ENCODE measurements at regions not wholly inside any gene's neighbourhood (a gene's known extent, or its start where the extent isn't known, plus 50 kb on each side); places are given as distances from the start of the nearest gene placed in this dataset.

DNA sequence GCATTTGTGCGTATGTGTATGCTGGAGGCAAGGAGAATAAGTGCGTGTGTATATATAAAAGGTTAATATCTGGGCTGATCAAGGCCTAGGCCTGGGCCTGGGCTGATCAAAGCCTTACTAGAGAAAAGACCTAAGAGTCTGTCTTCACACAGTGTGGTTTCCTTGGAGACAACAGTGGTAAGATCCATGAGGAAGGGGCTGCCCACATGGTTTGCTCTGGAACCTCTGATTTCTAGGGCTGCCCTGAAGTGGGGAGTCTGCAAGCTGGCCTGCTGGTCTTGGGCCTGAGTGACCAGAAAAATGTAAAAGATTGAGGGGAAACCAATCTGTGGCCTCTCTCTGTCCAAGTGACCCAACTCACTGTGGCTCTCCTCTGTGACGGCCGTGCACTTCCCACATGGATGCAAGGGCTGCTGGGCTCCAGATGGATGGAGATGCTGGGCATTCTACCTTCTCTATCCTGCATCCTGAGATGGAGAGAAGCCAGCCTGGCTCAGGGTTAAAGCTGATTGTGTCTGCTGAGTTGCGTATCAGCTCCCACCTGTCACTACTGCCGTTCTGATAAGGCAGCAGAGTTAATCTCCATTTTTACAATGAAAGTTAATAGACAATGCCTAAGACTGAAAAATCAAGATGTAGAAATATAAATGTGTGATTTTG is 90.3 kb upstream of the NXT1 start:
- no peak overlapping the region for H3K4me3 ChIP-seq (replicated peaks; ENCODE audit: low read depth, low read length)
- DNase-seq (ENCODE audit: extremely low read depth, insufficient read length) = no peak
- no peaks in the 10 kb centered on the region for H3K36me3 ChIP-seq (ENCODE audit: control insufficient read depth, insufficient read depth, low read length)
- TF ChIP-seq, protein P1, sequence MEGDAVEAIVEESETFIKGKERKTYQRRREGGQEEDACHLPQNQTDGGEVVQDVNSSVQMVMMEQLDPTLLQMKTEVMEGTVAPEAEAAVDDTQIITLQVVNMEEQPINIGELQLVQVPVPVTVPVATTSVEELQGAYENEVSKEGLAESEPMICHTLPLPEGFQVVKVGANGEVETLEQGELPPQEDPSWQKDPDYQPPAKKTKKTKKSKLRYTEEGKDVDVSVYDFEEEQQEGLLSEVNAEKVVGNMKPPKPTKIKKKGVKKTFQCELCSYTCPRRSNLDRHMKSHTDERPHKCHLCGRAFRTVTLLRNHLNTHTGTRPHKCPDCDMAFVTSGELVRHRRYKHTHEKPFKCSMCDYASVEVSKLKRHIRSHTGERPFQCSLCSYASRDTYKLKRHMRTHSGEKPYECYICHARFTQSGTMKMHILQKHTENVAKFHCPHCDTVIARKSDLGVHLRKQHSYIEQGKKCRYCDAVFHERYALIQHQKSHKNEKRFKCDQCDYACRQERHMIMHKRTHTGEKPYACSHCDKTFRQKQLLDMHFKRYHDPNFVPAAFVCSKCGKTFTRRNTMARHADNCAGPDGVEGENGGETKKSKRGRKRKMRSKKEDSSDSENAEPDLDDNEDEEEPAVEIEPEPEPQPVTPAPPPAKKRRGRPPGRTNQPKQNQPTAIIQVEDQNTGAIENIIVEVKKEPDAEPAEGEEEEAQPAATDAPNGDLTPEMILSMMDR (IDR thresholded peaks at IDR 0.05; ENCODE audit: insufficient read depth, low read length, poor library complexity, severe bottlenecking) = no peak
- H3K27me3 ChIP-seq (replicated peaks; ENCODE audit: control insufficient read depth, insufficient read depth, low read length) = no peaks in the 10 kb centered on the region; the same call in 1 of the 2 replicates

DNA sequence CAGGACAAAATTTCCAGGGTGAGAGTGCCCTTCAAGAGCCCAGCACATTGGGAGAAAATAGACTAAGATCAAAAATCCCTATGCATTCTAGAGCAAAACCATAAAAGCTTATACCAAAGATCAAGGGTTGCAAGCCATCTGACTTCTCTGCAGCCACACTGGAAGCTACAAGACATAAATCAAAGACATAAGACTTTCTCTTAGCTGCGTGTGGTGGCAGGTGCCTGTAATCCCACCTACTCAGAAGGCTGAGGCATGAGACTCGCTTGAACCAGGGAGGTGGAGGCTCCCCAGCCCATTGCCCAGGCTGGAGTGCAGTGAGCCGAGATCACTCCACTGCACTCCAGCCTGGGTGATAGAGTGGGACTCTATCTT is 91.9 kb upstream of the NXT1 start:
- Histone ChIP-seq H3K4me3 (replicated peaks; ENCODE audit: low read depth, low read length) (no peak overlapping the region), H3K36me3 (ENCODE audit: control insufficient read depth, insufficient read depth, low read length) (no peaks in the 10 kb centered on the region), H3K27me3 (replicated peaks; ENCODE audit: control insufficient read depth, insufficient read depth, low read length) (no peaks in the 10 kb centered on the region; the same call in 1 of the 2 replicates)
- TF ChIP-seq, protein P1 (IDR thresholded peaks at IDR 0.05; ENCODE audit: insufficient read depth, low read length, poor library complexity, severe bottlenecking) = no peak
- no peak for DNase-seq (ENCODE audit: extremely low read depth, insufficient read length)

- no peak for DNase-seq (ENCODE audit: extremely low read depth, insufficient read length)
- TF ChIP-seq, protein P1 (IDR thresholded peaks at IDR 0.05; ENCODE audit: insufficient read depth, low read length, poor library complexity, severe bottlenecking) = no peak
Observed at GRCh38 chr20:23257848-23258746, 92.5 kb upstream of the NXT1 start.

DNA sequence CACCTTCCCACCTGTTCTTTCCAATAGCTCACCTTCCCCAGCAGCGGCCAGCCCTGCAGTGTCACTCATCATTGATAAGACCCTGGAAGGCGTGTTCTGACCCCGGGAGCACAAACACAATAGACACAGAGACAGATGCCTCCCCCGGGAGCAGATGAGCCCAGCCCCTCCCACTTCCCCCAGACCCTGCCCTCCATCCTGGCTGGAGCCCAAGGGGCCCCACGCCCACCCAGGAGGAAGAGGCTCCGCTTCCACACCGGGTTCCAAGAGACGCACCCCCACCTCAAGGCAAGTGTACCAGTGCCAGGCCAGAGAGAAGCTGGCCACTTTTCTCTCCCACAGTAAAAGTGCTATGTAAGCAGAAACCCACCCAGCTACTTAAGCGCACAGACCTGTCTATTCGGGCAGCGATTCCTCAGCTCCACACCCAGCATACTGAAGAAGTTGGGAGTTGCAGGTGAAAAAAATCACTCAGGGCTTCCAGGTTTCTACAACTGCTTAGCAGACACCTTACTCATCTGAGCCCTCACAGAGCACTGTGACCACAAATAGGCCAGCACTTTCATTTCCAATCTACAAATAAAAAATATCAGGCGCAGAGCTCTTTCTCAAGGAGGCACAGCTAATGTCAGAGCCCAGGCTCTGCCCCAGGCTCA is 93.4 kb upstream of the NXT1 start:
- TF ChIP-seq, protein P1 (IDR thresholded peaks at IDR 0.05; ENCODE audit: insufficient read depth, low read length, poor library complexity, severe bottlenecking) = no peak
- no peaks in the 10 kb centered on the region; the same call in 1 of the 2 replicates for H3K27me3 ChIP-seq (replicated peaks; ENCODE audit: control insufficient read depth, insufficient read depth, low read length)
- H3K36me3 ChIP-seq (ENCODE audit: control insufficient read depth, insufficient read depth, low read length) = no peaks in the 10 kb centered on the region
- no peak overlapping the region for H3K4me3 ChIP-seq (replicated peaks; ENCODE audit: low read depth, low read length)
- DNase-seq (ENCODE audit: extremely low read depth, insufficient read length) = no peak

More at GRCh38 chr20:23257848-23258746, 92.5 kb upstream of the NXT1 start:
- Histone ChIP-seq H3K27me3 (replicated peaks; ENCODE audit: control insufficient read depth, insufficient read depth, low read length) (no peaks in the 10 kb centered on the region; the same call in 1 of the 2 replicates), H3K4me3 (replicated peaks; ENCODE audit: low read depth, low read length) (no peak overlapping the region), H3K36me3 (ENCODE audit: control insufficient read depth, insufficient read depth, low read length) (no peaks in the 10 kb centered on the region)

- no peak for DNase-seq (ENCODE audit: extremely low read depth, insufficient read length)
- Histone ChIP-seq H3K36me3 (ENCODE audit: control insufficient read depth, insufficient read depth, low read length) (no peaks in the 10 kb centered on the region), H3K4me3 (replicated peaks; ENCODE audit: low read depth, low read length) (no peak overlapping the region), H3K27me3 (replicated peaks; ENCODE audit: control insufficient read depth, insufficient read depth, low read length) (no peaks in the 10 kb centered on the region; the same call in 1 of the 2 replicates)
- TF ChIP-seq, protein P1 (IDR thresholded peaks at IDR 0.05; ENCODE audit: insufficient read depth, low read length, poor library complexity, severe bottlenecking) = no peak
Observed at GRCh38 chr20:23255716-23256385, 94.7 kb upstream of the NXT1 start.
